AG04449 (cell line): ENCODE measurements at regions not wholly inside any gene's neighbourhood (a gene's known extent, or its start where the extent isn't known, plus 50 kb on each side); places are given as distances from the start of the nearest gene placed in this dataset.

Experiments
- CTCF ChIA-PET: fragments of 350-600 bp; formaldehyde crosslinking; extraction: SDS; loops from one replicate; lab custom pipeline; 2021; ENCODE audit warnings: antibody characterized with exemption; lab: Yijun Ruan, JAX
- POLR2A ChIA-PET: fragments of 400-600, 350-600 bp; formaldehyde crosslinking; extraction: SDS; loops from one replicate; lab custom pipeline; 2020; ENCODE audit warnings: antibody characterized with exemption, inconsistent platforms; lab: Yijun Ruan, JAX
- DNase-seq: peaks from one replicate; pipeline ENCODE4 v3.0.0-alpha.2; 2010; ENCODE audit warnings: low read depth, low spot score
- H3K4me3 ChIP-seq: 2 replicates; pipeline ENCODE4 v1.5.1; 2011; ENCODE audit warnings: low read depth, mild to moderate bottlenecking, control low read depth, low read length
- TF ChIP-seq, protein P1 (sequence below): IDR thresholded peaks from one replicate; pipeline ENCODE4 v1.5.1; 2011; ENCODE audit warnings: mild to moderate bottlenecking, moderate library complexity, low read length, control low read depth, inconsistent platforms; ENCODE audit not compliant: insufficient read depth; ENCODE audit errors: missing control alignments

DNA sequence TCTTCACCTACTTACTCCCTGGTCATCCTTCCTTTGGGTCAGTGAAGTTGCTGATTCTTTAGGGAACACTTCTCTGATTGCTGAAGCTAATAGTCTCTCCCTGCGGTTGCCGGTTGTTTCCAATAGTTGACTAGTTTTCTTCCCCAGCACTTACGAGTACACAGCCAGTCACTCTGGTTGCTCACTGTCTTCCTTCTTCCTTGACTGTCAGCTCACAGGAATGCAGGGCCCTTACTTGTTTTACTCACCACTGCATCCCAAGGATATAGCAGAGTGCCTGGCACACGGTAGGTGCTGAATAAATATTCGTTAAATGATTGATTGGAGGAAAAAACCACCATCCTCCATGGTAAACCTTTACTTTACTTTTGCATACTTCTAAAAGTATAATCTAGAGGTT is 345.0 kb downstream of the QKI start:
- TF ChIP-seq, protein P1, sequence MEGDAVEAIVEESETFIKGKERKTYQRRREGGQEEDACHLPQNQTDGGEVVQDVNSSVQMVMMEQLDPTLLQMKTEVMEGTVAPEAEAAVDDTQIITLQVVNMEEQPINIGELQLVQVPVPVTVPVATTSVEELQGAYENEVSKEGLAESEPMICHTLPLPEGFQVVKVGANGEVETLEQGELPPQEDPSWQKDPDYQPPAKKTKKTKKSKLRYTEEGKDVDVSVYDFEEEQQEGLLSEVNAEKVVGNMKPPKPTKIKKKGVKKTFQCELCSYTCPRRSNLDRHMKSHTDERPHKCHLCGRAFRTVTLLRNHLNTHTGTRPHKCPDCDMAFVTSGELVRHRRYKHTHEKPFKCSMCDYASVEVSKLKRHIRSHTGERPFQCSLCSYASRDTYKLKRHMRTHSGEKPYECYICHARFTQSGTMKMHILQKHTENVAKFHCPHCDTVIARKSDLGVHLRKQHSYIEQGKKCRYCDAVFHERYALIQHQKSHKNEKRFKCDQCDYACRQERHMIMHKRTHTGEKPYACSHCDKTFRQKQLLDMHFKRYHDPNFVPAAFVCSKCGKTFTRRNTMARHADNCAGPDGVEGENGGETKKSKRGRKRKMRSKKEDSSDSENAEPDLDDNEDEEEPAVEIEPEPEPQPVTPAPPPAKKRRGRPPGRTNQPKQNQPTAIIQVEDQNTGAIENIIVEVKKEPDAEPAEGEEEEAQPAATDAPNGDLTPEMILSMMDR: no peak
- H3K4me3 ChIP-seq: no peak overlapping the region
- POLR2A ChIA-PET: interaction anchor here (0.7 kb wide), 1 partner anchor 13 kb away, joined by 3 read pairs; no protein-coding TSS in a partner anchor
- DNase-seq: peak; percentile 12
- CTCF ChIA-PET: no interaction called here

GRCh38 chr6:163757520-163757919 is 343.0 kb downstream of the QKI start:
- H3K4me3 ChIP-seq: no peak overlapping the region
- POLR2A ChIA-PET: no interaction called here
- CTCF ChIA-PET: no interaction called here
- DNase-seq: no peak
- TF ChIP-seq, protein P1: no peak

DNA sequence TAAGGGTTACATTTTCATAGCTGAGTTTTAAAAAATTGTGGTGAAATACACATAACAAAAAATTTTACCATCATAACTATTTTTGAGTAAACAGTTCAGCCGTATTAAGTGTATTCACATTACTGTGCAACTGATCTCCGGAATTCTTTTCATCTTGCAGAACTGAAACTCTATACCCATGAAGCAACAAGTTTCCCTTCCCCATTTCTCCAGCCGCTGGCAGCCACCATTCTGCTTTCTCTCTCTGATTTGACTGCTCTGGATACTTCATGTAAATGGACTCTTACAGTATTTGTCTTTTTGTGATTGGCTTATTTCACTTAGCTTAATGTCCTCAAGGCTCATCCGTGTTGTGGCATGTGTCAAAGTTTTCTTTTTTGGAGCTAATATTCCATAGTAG is 341.6 kb downstream of the QKI start:
- CTCF ChIA-PET: no interaction called here
- DNase-seq: no peak
- H3K4me3 ChIP-seq: no peak overlapping the region
- POLR2A ChIA-PET: no interaction called here
- TF ChIP-seq, protein P1: no peak

DNA sequence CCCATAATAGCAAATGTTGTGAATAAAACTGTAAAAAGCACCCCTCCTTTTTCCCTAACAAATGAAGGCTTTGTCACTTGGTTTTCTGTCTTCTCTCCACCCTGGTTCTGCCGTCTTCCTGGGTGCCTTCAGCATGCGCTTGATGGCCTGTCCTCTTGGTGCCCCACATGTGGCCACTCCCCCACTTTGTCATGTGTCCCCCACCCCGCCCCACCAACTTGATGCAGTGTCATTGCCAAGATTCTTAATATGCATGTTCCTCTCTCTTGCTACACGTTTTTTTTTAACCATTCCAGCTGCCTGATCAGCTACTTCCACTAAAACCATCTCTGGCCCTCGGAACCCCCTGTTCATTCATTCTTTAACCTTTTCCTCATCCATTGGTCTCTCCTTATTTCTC is 340.3 kb downstream of the QKI start:
- no peak overlapping the region for H3K4me3 ChIP-seq
- DNase-seq: no peak
- CTCF ChIA-PET: no interaction called here
- POLR2A ChIA-PET: no interaction called here
- TF ChIP-seq, protein P1: no peak

DNA sequence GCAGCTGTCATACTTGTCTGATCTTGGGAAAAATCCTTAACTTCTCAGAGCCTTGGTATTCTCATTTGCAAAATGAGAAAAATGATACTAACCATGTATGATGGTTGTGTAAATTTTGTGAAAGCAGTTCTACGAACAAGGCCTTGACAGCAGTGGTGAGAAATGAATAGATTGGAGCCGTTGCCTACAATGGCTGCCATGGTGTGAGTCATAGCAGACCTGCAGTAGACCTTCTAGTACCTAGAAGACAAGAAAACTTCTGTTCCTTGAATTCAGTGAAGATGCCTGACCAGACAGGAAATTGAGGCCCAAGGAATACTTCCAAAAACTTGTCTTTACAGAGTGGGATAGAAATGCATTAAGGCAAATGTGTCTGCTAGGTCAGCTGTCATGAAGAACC is 338.9 kb downstream of the QKI start:
- ChIA-PET POLR2A (no interaction called here), CTCF (no interaction called here)
- TF ChIP-seq, protein P1: no peak
- no peak overlapping the region for H3K4me3 ChIP-seq
- DNase-seq: no peak

DNA sequence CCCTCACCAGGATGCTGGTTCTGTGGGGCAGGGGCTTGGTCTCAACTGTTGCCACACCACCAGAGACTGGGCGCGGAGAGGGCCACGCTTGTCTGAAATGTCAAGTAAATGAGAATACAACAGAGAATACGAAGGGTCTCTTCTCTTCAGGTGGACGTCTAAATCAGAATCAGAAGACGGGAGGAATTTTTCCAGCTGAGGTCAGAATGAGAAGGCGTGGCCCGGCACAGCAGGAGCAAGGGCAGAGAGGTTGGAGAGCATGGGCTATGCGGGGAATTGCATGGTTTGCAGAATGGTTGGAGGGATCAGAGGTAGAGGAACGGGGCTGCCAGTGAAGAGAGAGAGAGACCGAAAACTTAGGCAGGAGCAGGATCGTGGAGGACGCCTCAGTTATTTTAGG is 337.9 kb downstream of the QKI start:
- DNase-seq: no peak
- TF ChIP-seq, protein P1: no peak
- H3K4me3 ChIP-seq: no peak overlapping the region
- POLR2A ChIA-PET: no interaction called here
- CTCF ChIA-PET: no interaction called here
